Activated gamma-delta T cell (primary cell): ENCODE measurements at regions not wholly inside any gene's neighbourhood (a gene's known extent, or its start where the extent isn't known, plus 50 kb on each side); places are given as distances from the start of the nearest gene placed in this dataset.
"Not testable (repeated sequence)": the region's sequence is repeated elsewhere in the genome, so short reads cannot be mapped to it uniquely, and the experiment has no call there.

Source experiments
- DNase-seq: peaks from one replicate; lab custom pipeline; 2025; lab: John Stamatoyannopoulos, UW

DNA sequence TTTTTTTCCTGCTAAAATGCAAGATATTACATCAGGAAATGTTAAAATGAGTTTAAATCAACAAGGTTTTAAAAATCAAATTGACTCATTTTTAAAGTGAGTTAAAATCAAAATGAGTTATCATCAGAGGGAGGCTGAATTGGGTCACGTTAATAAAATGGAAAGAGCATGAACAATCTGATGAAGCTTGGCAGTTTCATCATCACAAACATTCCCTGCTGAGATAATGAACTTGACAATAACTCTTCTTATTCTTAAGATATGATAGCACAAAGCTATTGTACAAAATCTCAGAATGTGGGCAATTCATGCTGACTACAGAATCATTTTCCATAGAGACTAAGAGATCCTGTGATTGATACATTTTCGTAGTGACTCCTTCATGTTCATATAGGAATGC, 1086.7 kb downstream of the STIM2 start:
- no peak for DNase-seq

DNA sequence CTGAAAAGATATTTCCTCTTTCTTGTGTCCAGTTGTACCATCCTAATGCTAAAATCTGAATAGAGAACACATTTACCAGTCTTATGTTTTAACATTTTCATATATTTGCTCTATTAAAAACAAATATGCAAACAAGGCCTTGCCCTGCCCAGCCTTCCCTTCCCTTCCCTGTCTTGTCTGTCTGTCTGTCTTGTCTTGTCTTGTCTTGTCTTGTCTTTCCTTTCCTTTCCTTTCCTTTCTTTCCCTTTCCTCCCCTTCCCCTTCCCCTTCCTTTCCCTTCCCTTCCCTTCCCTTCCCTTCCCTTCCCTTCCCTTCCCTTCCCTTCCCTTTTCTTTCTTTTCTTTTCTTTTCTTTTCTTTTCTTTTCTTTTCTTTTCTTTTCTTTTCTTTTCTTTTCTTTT, 1103.5 kb downstream of the STIM2 start:
- no peak for DNase-seq

DNA sequence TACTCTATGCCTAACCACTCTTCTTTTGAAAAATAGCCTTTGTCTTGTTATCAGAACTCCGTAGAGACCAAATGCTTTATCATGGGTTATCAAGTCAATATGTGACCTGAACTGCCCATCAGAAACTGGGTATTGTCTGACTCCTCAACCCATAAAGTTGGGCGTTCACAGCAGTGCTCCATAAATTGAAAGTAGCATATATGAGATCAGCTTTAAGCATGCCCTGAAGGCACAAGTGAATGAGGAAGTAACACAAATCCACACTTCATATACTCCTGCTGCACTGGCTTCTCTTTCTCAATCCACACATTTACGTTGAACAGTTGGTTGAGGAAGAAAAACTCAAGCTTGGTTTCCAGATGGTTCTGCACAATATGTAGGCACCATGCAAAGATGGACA, 1106.0 kb downstream of the STIM2 start:
- no peak for DNase-seq

DNA sequence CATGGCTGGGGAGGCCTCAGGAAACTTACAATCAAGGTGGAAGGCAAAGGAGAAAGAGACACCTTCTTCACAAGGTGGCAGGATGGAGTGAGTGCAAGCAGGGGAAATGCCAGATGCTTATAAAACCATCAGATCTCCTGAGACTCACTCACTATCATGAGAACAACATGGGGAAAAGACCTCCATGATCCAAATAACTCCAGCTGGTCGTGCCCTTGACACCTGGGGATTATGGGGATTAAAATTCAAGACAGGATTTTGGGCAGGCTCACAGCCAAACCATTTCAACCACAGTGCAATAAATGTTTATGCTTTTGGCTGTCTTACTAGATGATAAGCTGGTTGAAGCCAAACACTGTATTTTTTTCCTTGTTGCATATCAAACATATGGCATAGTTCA, 1112.4 kb downstream of the STIM2 start:
- DNase-seq = no peak

DNA sequence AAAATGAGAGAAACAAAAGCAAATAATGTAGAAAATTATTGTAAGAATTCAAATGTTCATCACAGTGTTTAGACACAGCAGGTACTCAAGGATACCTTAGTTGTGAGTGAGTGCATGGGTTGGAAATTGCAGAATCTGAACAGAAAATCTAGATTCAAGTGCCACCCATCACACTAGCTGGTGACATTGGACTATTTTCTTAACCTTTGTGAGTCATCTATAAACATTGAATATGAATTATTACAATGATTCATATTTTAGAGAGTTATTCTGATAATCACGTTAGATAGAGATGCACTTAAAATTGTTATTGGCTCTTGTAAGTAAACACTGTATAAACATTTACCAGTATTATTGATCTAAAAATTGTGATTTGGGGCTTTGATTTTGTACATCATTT, 1113.1 kb downstream of the STIM2 start:
- no peak for DNase-seq

DNA sequence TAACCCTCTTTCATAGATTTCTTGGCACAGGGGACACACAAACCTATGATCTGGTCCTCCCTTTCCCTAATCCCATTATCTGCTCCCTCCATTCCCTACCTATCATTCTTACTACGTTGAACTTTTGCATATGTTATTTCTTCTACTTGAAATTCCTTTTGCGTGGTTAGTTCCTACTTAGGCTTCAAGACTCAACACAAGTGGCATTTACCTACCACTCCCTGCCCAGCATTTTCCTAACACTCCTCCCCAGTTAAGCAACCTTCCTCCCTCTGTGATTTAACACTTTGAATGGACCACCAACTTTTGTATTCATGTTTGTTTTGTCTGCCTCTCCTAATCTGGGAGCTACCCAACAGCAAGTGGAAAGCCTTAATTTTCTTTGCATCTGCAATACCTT, 1113.7 kb downstream of the STIM2 start:
- no peak for DNase-seq

DNA sequence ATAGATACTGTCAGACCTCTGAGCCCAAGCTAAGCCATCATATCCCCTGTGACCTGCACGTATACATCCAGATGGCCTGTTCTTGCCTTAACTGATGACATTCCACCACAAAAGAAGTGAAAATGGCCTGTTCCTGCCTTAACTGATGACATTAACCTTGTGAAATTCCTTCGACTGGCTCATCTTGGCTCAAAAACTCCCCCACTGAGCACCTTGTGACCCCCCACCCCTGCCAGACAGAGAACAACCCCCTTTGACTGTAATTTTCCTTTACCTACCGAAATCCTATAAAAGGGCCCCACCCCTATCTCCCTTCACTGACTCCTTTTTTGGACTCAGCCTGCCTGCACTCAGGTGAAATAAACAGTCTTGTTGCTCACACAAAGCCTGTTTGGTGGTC, 1114.2 kb downstream of the STIM2 start:
- not testable (repeated sequence) for DNase-seq

DNA sequence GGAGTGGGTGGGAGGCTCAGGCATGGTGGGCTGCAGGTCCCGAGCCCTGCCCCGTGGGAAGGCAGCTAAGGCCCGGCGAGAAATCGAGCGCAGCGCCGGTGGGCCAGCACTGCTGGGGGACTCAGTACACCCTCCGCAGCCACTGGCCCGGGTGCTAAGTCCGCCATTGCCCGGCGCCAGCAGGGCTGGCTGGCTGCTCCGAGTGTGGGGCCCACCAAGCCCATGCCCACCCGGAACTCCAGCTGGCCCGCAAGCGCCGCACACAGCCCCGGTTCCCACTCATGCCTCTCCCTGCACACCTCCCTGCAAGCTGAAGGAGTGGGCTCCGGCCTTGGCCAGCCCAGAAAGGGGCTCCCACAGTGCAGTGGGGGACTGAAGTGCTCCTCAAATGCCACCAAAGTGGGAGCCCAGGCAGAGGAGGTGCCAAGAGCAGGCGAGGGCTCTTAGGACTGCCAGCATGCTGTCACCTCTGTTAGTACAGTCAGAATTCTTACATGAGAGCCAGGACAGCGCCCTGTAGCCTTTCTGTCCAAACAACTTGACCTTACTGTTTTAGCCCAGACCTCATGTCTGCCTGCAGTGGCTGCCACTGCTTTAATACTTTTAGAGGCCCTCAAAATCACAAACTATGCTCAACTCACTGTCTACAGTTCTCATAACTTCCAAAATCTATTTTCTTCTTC, 1117.9 kb downstream of the STIM2 start:
- not testable (repeated sequence) for DNase-seq

DNA sequence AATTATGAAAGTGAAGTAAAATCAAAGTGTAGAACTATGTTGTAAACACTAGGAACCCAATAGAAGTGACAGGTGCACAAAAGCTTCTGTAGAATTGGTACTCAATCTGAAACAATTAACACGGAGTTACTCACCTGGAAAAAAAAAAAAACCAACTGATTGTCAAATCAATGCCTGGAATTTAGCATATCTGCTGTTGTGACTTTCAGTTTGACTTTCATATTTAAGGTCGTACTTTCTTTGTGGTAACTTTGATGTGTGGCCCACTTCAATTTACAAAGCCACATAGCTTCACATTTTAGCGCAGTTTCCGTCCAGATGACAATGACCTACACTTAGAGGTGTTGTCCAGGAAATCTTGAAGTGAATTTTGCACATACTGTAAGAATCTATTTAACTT, 1124.9 kb downstream of the STIM2 start:
- DNase-seq = no peak

DNA sequence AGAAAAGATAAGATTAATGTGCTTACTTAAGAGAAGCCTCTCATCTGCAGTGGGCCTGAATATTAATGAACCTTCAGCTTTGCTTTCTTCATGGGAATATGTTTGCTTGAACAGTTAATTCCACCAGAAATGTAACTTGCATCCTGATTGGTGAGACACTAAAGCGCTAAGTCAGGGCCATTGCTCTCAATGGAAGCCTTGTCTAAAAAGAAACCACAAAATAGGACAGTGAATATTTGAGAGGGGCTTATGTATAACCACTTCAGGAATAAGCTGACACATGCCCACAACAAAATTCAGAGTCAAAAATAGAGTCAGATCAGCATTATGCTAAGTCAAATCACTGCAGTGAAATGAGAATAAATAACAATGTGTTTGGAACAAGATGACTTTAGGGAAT, 1125.8 kb downstream of the STIM2 start:
- DNase-seq = no peak

DNA sequence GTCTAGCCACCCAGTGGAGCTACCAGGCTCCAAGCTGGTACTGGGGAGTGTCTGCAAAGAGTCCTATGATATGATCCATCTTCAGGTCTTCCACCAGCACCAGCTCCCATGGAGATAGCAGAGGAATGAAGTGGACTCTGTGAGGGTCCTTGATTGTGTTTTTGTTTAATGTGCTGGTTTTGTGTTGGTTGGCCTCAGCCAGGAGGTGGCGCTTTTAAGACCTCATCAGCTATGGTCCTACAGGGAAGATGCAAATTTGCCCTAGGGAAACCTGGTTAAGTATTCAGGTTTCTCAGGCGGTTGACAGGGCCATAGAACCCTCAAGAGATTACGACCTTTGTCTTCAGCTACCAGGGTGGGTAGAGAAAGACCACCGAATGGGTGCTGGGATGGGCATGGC, 1141.1 kb downstream of the STIM2 start:
- no peak for DNase-seq

DNA sequence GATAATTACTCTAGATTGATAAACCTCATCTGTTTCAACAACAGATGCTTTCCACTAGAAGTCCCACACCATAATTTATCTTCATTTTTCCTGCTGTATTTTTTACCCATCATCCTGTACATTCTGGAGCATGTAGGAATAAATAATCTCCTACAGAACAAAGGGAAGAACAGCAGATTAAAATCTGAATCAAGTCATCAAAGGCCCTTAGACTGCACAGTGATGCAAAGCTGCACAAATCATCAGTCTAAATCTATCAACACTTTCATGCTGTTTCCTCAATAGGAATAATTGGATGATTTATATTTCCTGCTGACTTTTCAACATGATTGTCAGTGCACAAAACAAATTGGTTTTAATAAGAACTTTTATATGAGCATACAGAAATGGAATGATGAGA, 1143.9 kb downstream of the STIM2 start:
- DNase-seq = no peak

DNA sequence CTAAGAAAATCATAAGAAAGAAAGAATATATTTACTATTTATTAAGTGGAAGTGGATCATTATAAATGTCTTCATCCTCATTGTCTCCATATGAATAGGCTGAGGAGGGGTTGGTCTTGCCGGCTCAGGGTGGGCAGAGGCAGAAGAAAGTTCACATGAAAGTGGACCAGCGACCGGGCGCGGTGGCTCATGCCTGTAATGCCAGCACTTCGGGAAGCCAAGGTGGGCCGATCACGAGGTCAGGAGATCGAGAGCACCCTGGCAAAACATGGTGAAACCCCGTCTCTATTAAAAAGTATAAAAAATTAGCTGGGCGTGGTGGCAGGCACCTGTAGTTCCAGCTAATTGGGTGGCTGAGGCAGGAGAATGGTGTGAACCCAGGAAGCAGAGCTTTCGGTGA, 1145.4 kb downstream of the STIM2 start:
- DNase-seq = no peak

DNA sequence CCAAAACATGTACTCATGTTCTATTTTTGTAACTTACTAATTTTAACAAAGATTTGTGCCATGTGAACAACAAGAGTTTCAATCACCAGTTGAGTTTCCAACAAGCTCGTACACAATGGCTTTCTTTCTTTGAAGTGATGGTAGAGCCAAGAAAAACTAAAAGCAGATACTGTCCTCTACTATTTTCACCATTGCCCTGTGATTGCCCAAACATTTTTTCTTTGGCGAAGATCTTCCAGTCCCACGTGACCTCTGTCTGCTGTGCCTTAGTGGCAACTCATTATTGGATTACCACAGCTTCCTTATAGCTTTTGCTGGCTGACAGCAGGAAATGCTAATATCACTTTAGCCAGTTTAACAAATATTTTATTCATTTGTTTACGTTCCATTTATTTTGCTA, 1147.1 kb downstream of the STIM2 start:
- no peak for DNase-seq

DNA sequence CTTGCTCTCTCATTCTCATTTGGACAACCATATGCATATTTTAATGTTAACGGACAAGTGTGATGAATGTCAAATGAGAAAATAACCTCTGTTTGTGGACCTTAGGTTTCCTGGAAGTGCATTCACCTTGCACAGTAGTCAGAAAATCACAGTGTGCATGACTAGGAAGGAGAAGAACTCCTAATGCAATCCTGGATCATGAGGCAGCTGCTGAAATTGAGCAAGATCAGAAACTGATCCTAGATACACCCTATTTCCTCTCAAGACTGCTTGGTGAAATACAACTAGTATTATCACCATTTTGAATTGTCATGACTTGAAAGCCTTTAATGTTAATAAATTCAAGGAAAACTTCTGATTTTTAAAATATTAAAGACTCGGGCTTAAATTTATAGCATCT, 1148.9 kb downstream of the STIM2 start:
- DNase-seq = no peak

DNA sequence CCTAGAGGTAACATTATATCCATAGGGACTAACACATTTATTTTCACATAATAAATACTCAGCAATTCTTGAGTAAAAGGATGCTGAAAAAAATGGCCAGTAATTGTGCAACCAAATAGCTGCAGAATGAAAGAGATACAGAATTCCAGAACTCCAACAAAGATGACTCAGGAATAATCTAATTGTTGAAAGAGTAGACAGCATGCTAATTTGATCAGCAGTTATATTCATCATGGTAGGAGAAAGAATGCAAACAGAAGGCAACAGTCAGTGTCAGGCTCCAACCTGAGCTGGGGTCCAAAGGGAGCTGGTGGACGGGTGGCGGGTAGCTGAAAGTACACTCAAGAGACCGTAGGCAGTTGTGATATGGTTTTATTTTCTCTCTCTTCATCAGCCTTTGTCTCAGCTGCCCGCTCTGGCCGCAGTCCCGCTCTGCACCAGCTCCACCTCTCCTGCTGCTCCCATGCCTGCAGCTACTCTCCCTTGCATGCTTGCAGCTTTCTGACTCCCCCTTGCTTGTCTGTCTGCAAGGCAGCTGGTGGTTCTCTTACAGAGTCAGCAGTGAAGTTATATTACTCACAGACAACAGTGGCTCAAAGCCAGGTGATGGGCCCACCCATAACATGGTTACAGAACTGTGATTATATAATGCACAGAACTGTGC, 1150.1 kb downstream of the STIM2 start:
- DNase-seq = no peak

DNA sequence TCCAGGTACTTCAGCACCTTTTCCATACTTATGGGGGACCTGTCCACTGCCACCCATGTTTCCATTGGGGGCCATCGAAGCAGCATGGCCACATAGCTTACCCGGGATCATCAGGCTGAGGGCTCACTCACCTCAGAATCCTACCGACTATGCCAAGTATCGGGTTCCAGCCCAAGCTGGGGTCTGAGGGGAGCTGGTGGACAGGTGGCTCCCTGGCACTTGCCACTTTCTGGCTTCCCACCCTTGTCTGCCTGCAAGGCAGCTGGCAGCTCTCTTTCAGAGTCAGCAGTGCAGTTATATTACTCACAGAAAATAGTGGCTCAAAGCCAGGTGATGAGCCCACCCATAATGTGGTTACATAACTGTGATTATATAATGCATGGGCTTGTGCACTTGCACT, 1153.8 kb downstream of the STIM2 start:
- no peak for DNase-seq

DNA sequence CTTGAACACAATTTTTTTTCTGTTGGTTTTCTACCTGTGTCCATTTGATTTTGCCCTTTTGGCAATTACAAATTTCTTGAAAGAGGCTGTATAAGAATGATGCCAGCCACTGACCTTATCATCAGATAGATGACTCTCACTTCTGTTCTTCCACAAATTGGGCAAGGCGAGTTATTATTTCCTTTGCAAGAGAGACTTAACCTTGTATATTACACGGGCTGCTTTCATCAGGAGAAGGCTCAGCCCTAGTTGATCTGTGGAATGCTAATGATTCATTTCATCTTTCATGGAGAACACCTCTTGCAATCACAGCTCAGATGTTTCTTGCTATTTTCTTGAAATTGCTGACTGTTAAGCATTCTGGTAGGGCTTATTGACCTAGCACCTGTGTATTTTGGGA, 1155.4 kb downstream of the STIM2 start:
- DNase-seq = no peak

DNA sequence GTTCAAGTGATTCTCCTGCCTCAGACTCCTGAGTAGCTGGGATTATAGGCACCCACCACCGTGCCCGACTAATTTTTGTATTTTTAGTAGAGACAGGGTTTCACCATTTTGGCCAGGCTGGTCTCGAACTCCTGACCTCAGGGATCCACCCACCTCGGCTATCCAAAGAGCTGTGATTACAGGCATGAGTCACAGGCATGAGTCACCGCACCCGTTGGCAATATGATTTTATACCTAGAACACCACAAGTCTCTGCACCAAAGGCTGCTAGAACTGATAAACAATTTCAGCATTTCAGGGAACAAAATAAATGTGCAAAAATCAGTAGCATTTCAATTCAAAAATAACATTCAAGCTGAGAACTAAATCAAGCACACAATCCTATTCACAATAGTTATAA, 1177.6 kb downstream of the STIM2 start:
- not testable (repeated sequence) for DNase-seq

DNA sequence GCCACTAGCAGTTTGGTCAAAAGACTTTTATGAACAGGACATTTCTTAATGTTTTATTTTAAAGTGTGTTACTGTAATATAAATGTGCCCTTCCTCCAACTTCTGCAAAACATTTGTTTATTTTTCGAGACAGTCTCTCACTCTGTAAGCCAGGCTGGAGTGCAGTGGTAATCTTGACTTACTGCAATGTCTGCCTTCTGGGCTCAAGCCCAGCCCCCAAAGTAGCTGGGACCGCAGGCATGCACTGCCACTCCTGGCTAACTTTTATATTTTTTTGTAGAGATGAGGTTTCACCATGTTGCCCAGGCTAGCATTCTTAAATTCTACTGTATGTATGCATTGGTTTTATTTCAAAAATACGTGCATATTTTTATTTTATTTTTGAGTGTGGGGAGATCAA, 1201.9 kb downstream of the STIM2 start:
- no peak for DNase-seq

DNA sequence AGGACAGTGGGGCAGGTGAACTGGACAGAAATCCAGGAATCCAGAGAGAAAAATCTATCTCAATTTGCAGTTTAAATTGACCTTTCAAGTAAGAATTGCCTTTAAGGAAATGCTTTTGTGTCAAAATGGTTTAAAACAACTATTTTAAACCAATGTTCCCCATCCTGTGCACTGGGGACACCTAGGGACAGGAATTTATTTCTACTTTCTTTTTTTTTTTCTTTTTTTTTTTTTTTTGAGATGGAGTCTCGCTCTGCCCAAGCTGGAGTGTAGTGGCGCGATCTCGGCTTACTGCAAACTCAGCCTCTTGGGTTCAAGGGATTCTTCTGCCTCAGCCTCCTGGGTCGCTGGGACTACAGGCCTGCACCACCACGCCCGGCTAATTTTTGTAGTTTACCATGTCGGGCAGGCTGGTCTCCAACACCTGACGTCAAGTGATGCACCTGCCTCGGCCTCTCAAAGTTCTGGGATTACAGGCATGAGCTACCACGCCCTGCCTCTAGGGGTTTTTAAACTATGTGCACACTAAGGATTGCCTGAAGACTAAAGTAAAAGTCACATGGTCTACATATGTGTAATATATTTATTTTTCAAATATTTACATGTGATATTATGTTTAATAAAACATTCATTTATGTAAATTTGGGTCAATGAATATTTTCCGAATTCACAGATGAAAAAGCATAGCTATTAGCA, 1213.4 kb downstream of the STIM2 start:
- DNase-seq = no peak

DNA sequence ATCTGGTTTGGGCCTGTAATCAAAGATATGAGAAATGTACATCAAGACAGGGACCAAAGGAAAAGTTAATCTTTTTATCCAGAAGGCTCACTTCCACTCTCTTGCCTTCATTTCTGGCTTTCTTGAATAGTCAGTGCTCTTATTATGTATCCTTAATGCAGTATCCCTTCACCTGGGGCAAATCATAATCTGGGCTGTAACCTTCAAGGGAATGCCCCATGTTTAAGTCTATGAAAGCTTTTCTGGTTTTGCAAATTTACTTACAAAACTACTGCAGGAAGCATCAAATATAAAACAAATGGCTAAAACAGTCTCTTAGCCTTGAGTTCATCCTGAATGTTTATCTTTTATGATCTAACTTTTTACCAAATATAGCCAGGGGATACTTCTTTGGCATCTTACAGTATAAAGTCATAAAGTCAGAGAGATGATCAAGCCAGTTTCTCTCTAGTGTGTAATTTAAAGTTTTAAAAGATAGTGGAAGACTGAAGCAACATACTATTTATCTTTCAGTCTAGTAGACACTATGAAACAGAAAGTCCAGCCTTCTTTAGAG, 1214.8 kb downstream of the STIM2 start:
- no peak for DNase-seq

DNA sequence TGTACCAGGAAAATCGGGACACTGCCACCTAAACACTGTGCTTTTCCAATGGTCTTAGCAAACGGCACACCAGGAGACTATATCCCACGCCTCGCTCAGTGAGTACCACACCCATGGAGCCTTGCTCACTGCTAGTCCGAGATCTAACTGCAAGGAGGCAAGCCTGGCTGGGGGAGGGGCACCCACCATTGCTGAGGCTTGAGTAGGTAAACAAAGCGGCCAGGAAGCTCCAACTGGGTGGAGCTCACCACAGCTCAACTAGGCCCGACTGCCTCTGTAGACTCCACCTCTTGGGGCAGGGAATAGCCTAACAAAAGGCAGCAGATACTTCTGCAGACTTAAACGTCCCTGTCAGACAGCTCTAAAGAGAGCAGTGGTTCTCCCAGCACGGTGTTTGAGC, 1216.6 kb downstream of the STIM2 start:
- DNase-seq = not testable (repeated sequence)
